HCT116 (cell line): ENCODE measurements at regions not wholly inside any gene's neighbourhood (a gene's known extent, or its start where the extent isn't known, plus 50 kb on each side); places are given as distances from the start of the nearest gene placed in this dataset.

Experiments used
- ATAC-seq: fragments of 200-7000 bp; cut with Tn5 transposase; 2 replicates; pipeline ENCODE4 v1.9.1; 2020; ENCODE audit warnings: mild to moderate bottlenecking, moderate library complexity
- BruUV-seq: library from RNA; stranded (reverse); fragments of 400-500 nt; replicated peaks from 2 replicates; lab custom pipeline; 2021; lab: Mats Ljungman, UMichigan
- CTCF ChIA-PET: fragments of 300-600 bp; sonication (Branson Sonifier 250); formaldehyde crosslinking; loops from one replicate; lab custom pipeline; 2021; ENCODE audit warnings: antibody characterized with exemption; lab: Charles Lee
- POLR2A ChIA-PET: fragments of 300-600, 350-600 bp; sonication (Branson Sonifier 250); formaldehyde crosslinking; loops from one replicate; lab custom pipeline; 2021; ENCODE audit warnings: antibody characterized with exemption; lab: Charles Lee
- RAD21 ChIA-PET, 2 experiments: fragments of 300-600 bp; sonication (Branson Sonifier 250); formaldehyde crosslinking; loops; one replicate each; lab custom pipeline; 2023; ENCODE audit warnings: low total read pairs in 2 of 2; ENCODE audit not compliant: uncharacterized antibody in 2 of 2, unreplicated experiment in 2 of 2, low non-redundant PET in 1 of 2; lab: Charles Lee
- DNase-seq: peaks from one replicate; pipeline ENCODE4 v3.0.0-alpha.2; 2010; ENCODE audit warnings: low read depth, low spot score
- H2AFZ ChIP-seq: fragments of 200-600 bp; shearing (Covaris generic), sonication (generic); 2 replicates; pipeline ENCODE4 v1.6.1; 2017; ENCODE audit warnings: low read depth, mixed run types, mixed read lengths, antibody characterized with exemption, low read length; ENCODE audit not compliant: poor library complexity, severe bottlenecking
- H3K27ac ChIP-seq: 2 replicates; pipeline ENCODE4 v1.5.1; 2012; ENCODE audit warnings: low read depth, low read length
- H3K27me3 ChIP-seq: fragments of 200-600 bp; sonication (generic); 2 replicates; pipeline ENCODE4 v1.6.1; 2016; ENCODE audit warnings: mixed run types, low read length, mixed read lengths; ENCODE audit not compliant: insufficient read depth
- H3K36me3 ChIP-seq, 2 experiments: fragments of 200-500 bp in 1 of 2; fragments of 200-600 bp in 1 of 2; sonication (Bioruptor generic) in 1 of 2; sonication (generic) in 1 of 2; 2 replicates each; pipeline versions ENCODE4 v1.5.1 to v1.6.1; 2014 to 2016; ENCODE audit warnings: low read length in 2 of 2, inconsistent platforms in 1 of 2, mixed read lengths in 1 of 2, mixed run types in 1 of 2; ENCODE audit not compliant: insufficient read depth in 2 of 2, control insufficient read depth in 1 of 2
- H3K4me1 ChIP-seq, 2 experiments: fragments of 200-600 bp in 1 of 2; sonication (generic) in 1 of 2; 2 replicates each; pipeline versions ENCODE4 v1.5.1 to v1.6.1; 2012 to 2017; ENCODE audit warnings: low read length in 2 of 2, inconsistent platforms in 1 of 2, mild to moderate bottlenecking in 1 of 2, mixed read lengths in 1 of 2, mixed run types in 1 of 2, moderate library complexity in 1 of 2; ENCODE audit not compliant: insufficient read depth in 2 of 2, control insufficient read depth in 1 of 2
- H3K4me2 ChIP-seq: fragments of 200-600 bp; sonication (generic); 2 replicates; pipeline ENCODE4 v1.6.1; 2017; ENCODE audit warnings: mixed run types, low read length, mixed read lengths
- H3K4me3 ChIP-seq, 2 experiments: fragments of 200-600 bp in 1 of 2; sonication (generic) in 1 of 2; replicated peaks in 1 of 2; 2 replicates each; pipeline ENCODE4 v1.5.1; 2011 to 2016; ENCODE audit warnings: low read length in 2 of 2, control low read depth in 1 of 2, low read depth in 1 of 2, mild to moderate bottlenecking in 1 of 2, mixed read lengths in 1 of 2, mixed run types in 1 of 2
- H3K79me2 ChIP-seq: fragments of 200-600 bp; sonication (generic); 2 replicates; pipeline ENCODE4 v1.6.1; 2017; ENCODE audit warnings: mild to moderate bottlenecking, mixed run types, low read length, moderate library complexity, mixed read lengths; ENCODE audit not compliant: insufficient read depth
- H3K9ac ChIP-seq: fragments of 200-600 bp; sonication (generic); 2 replicates; pipeline ENCODE4 v1.6.1; 2016; ENCODE audit warnings: low read length, mixed read lengths
- H3K9me2 ChIP-seq: fragments of 200-600 bp; sonication (generic), shearing (Covaris generic); 2 replicates; pipeline ENCODE4 v1.6.1; 2017; ENCODE audit warnings: mixed run types, mild to moderate bottlenecking, moderate library complexity; ENCODE audit not compliant: insufficient read depth
- H3K9me3 ChIP-seq, 2 experiments: fragments of 200-500 bp in 1 of 2; fragments of 200-600 bp in 1 of 2; sonication (Bioruptor generic) in 1 of 2; sonication (generic) in 1 of 2; 2 replicates each; pipeline ENCODE4 v1.6.1; 2014 to 2017; ENCODE audit warnings: low read length in 2 of 2, mixed read lengths in 2 of 2, inconsistent platforms in 1 of 2, low read depth in 1 of 2, mild to moderate bottlenecking in 1 of 2, mixed run types in 1 of 2, moderate library complexity in 1 of 2; ENCODE audit not compliant: control insufficient read depth in 1 of 2, insufficient read depth in 1 of 2
- H4K20me1 ChIP-seq: fragments of 200-600 bp; sonication (generic), shearing (Covaris generic); 2 replicates; pipeline ENCODE4 v1.6.1; 2017; ENCODE audit warnings: mixed run types, mild to moderate bottlenecking, moderate library complexity; ENCODE audit not compliant: insufficient read depth
- EGR1 ChIP-seq: IDR thresholded peaks from 2 replicates; pipeline ENCODE4 v1.6.1; 2012; ENCODE audit warnings: low read depth
- ELF1 ChIP-seq: IDR thresholded peaks from 2 replicates; pipeline ENCODE4 v1.6.1; 2012; ENCODE audit warnings: low read depth, borderline replicate concordance
- EZH2phosphoT487 ChIP-seq: fragments of 200-600 bp; IDR thresholded peaks from 2 replicates; pipeline ENCODE4 v1.6.1; 2018; ENCODE audit warnings: antibody characterized with exemption, borderline replicate concordance
- FOSL1 ChIP-seq: IDR thresholded peaks from 2 replicates; pipeline ENCODE4 v1.6.1; 2012; ENCODE audit warnings: low read depth
- POLR2A ChIP-seq: IDR thresholded peaks from 2 replicates; pipeline ENCODE4 v1.7.0; 2011; ENCODE audit warnings: borderline replicate concordance; ENCODE audit not compliant: insufficient read depth, insufficient read length; ENCODE audit errors: extremely low read depth
- SIN3A ChIP-seq: IDR thresholded peaks from 2 replicates; pipeline ENCODE4 v1.6.1; 2012; ENCODE audit warnings: low read depth
- TCF7L2 ChIP-seq: IDR thresholded peaks from 2 replicates; pipeline ENCODE4 v1.7.0; 2011; ENCODE audit warnings: borderline replicate concordance, inconsistent platforms; ENCODE audit not compliant: insufficient read depth, insufficient read length; ENCODE audit errors: extremely low read depth
- YY1 ChIP-seq: IDR thresholded peaks from 2 replicates; pipeline ENCODE4 v1.6.1; 2011; ENCODE audit warnings: low read length, low read depth, moderate library complexity, mild to moderate bottlenecking; ENCODE audit not compliant: insufficient replicate concordance; ENCODE audit errors: extremely low read depth
- ZFX ChIP-seq: fragments of 450-650 bp; IDR thresholded peaks from 2 replicates; pipeline ENCODE4 v1.6.1; 2017
- intact Hi-C: fragments of 100-400 bp; cut with micrococcal nuclease; formaldehyde crosslinking; loops from 2 replicates; pipeline ENCODE4 v1.10.0; 2022
- TF ChIP-seq, protein P1 (sequence below): IDR thresholded peaks from 2 replicates; pipeline ENCODE4 v1.6.1; 2011; ENCODE audit warnings: mild to moderate bottlenecking, low read length, moderate library complexity; ENCODE audit not compliant: insufficient replicate concordance; ENCODE audit errors: extremely low read depth
- TF ChIP-seq, protein P2 (sequence below): IDR thresholded peaks from 2 replicates; pipeline ENCODE4 v1.6.1; 2012

DNA sequence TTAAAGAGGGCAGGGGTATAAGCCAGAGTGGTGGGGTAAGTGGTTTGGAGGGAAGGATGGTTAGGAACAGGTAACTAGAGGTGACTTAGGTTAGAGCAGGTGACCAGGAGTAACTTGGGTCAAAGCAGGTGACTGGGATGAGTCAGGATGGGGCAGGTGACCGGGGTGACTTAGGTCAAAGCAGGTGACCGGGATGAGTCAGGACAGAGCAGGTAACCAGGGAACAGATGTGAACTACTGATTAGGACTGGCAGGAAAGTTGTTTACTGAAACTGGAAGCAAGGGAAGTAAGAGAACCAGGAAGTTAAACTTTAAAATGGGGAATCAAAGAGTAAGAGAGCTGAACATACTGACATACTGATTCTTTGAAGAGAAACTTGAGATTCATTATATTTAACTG, 57.4 kb downstream of the FSCB start:
- Histone ChIP-seq H3K4me1 (no peaks in the 10 kb centered on the region), H3K27ac (no peak overlapping the region), H3K4me2 (no peak overlapping the region), H3K4me3 (no peak overlapping the region), H4K20me1 (no peaks in the 10 kb centered on the region), H3K27me3 (no peaks in the 10 kb centered on the region), H3K9me3 (no peaks in the 10 kb centered on the region; a peak in 1 of 4 replicates), H2AFZ (no peak overlapping the region), H3K79me2 (no peaks in the 10 kb centered on the region), H3K36me3 (no peaks in the 10 kb centered on the region), H3K9me2 (no peaks in the 10 kb centered on the region), H3K9ac (no peak overlapping the region)
- POLR2A ChIA-PET, result no interaction called here
- RAD21 ChIA-PET, result no interaction called here
- BruUV-seq, result no TSS peak
- intact Hi-C loops, result no loop called here
- DNase-seq (no peak), ATAC-seq (no peak)
- TF ChIP-seq SIN3A, result no peak
- TF ChIP-seq FOSL1, result no peak
- TF ChIP-seq EZH2phosphoT487, result no peak
- TF ChIP-seq YY1, result no peak
- TF ChIP-seq EGR1, result no peak
- TF ChIP-seq TCF7L2, result no peak
- no peak for TF ChIP-seq ZFX
- CTCF ChIA-PET, result no interaction called here

DNA sequence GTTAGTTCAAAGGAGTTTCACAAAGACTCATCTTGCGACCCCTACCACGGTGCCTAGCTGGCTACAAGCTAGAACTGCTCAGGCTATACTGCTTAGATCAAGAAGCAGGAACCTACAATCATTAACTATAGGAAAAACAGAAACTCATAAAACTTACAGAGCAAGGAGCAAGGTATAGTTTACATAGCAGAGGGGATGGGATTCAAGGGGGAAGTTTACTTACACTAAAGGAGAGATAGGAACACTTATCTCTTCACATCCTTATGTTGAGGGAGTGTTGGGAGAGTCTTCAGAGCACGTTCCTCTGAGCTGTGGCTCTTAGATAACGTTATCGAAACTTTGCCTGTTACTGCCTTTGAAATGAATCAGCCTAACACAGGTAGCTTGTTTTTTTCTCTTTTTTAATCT, 58.1 kb downstream of the FSCB start:
- Histone ChIP-seq H3K27ac (no peak overlapping the region), H3K4me3 (no peak overlapping the region), H2AFZ (no peak overlapping the region), H3K27me3 (no peaks in the 10 kb centered on the region), H3K9me3 (no peaks in the 10 kb centered on the region; a peak in 1 of 4 replicates), H3K9me2 (no peaks in the 10 kb centered on the region), H3K4me2 (no peak overlapping the region), H3K36me3 (no peaks in the 10 kb centered on the region), H3K9ac (no peak overlapping the region), H3K4me1 (no peaks in the 10 kb centered on the region), H3K79me2 (no peaks in the 10 kb centered on the region), H4K20me1 (no peaks in the 10 kb centered on the region)
- DNase-seq (no peak), ATAC-seq (no peak)
- TF ChIP-seq SIN3A (no peak), ELF1 (no peak), FOSL1 (no peak), POLR2A (no peak)
- TF ChIP-seq, protein P1, sequence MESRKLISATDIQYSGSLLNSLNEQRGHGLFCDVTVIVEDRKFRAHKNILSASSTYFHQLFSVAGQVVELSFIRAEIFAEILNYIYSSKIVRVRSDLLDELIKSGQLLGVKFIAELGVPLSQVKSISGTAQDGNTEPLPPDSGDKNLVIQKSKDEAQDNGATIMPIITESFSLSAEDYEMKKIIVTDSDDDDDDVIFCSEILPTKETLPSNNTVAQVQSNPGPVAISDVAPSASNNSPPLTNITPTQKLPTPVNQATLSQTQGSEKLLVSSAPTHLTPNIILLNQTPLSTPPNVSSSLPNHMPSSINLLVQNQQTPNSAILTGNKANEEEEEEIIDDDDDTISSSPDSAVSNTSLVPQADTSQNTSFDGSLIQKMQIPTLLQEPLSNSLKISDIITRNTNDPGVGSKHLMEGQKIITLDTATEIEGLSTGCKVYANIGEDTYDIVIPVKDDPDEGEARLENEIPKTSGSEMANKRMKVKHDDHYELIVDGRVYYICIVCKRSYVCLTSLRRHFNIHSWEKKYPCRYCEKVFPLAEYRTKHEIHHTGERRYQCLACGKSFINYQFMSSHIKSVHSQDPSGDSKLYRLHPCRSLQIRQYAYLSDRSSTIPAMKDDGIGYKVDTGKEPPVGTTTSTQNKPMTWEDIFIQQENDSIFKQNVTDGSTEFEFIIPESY, result no peak
- TF ChIP-seq, protein P2, sequence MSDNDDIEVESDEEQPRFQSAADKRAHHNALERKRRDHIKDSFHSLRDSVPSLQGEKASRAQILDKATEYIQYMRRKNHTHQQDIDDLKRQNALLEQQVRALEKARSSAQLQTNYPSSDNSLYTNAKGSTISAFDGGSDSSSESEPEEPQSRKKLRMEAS, result no peak
- ChIA-PET CTCF (no interaction called here), POLR2A (no interaction called here), RAD21 (no interaction called here)
- intact Hi-C loops, result no loop called here
- no TSS peak for BruUV-seq
